Stimulated activated CD8-positive, alpha-beta memory T cell treated with anti-CD3 and anti-CD28 coated beads, Interleukin-4, amount 100 ng/mL, for 48 hours (primary cell): ENCODE measurements at regions not wholly inside any gene's neighbourhood (a gene's known extent, or its start where the extent isn't known, plus 50 kb on each side); places are given as distances from the start of the nearest gene placed in this dataset.
"Not testable (repeated sequence)": the region's sequence is repeated elsewhere in the genome, so short reads cannot be mapped to it uniquely, and the experiment has no call there.

Experiments
- DNase-seq: peaks from one replicate; pipeline ENCODE4 v3.0.0-alpha.2; 2020

DNA sequence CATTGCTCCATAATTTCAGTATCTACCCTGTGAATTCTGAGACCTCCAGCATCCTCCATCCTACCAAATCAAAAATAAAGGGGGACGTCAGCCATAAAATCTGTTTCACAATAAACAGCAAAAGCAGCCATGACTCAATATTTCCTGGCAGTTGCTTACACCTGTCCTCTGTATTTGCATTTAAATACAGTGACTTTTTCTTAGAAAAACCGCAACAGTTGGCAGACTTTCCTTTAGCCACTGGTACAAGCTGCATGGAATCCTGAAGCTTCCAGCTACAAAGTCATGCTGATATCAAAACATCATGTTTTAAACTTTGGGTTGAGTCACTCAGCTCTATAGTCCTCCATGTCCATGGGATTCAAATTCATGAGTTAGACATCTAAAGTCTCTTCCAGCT is 278.0 kb upstream of the KAZN start:
- no peak for DNase-seq

DNA sequence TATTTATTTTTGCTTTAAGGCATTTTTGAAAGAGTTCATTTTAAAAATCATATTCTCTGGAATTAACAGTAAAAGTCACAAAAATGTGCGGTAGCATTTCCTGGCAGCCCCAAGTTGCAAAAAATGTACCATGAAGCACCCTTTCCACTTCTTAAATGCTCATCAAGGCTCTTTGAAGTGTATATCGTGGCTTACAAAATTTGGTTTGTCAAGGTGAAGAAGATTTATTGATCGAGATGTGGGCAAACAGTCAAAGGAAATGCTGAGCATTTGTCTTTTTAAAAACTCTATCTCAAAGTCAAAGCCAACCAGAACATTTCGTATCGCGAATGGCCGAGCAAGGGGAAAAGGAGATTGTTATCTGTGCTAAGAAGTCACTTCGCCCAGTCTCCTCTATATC is 277.5 kb upstream of the KAZN start:
- DNase-seq, result no peak

- DNase-seq, result no peak
Measured at GRCh38 chr1:14321422-14321821, 277.1 kb upstream of the KAZN start.

DNA sequence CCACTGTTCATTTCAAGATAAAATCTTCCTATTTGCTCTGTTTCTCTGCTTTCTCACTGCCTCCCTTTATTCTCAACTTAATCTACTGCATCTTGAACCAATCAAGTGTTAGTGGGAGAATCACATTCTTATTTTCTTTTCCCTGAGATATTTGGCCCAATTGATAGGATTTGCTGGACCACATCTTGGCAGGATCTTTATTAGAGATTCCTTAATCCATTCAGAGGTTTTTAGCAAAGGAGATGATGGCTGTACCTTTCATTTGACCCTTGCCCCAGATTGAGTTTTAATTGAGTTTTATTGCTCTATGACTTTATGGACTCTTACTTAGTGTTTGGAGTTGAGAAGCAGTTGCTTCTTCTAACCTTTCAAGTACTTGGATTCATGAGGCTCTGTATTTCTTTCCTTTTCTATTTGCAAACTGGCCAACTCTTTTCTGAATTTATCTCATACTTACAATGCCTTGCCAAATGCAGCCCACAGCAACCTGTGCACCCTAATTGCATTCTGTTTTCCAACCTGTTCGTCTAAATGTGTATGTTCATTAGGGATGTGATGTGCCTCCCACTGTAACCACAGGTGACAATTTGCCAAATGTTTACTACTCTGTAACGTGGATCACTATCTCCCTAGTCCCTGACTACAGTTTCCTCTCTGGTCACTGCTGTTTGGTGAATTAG is 274.8 kb upstream of the KAZN start:
- DNase-seq, result no peak

GRCh38 chr1:14324248-14324630 is 274.2 kb upstream of the KAZN start:
- no peak for DNase-seq

- DNase-seq, result no peak
Measured at GRCh38 chr1:14326857-14327256, 271.6 kb upstream of the KAZN start.

- DNase-seq, result no peak
Measured at GRCh38 chr1:14328685-14329084, 269.8 kb upstream of the KAZN start.

- no peak for DNase-seq
Measured at GRCh38 chr1:14332158-14332557, 266.3 kb upstream of the KAZN start.

GRCh38 chr1:14334336-14335176 is 263.9 kb upstream of the KAZN start:
- no peak for DNase-seq

- no peak for DNase-seq
Measured at GRCh38 chr1:14338509-14338908, 260.0 kb upstream of the KAZN start.

- DNase-seq, result no peak
Measured at GRCh38 chr1:14339288-14339687, 259.2 kb upstream of the KAZN start.

DNA sequence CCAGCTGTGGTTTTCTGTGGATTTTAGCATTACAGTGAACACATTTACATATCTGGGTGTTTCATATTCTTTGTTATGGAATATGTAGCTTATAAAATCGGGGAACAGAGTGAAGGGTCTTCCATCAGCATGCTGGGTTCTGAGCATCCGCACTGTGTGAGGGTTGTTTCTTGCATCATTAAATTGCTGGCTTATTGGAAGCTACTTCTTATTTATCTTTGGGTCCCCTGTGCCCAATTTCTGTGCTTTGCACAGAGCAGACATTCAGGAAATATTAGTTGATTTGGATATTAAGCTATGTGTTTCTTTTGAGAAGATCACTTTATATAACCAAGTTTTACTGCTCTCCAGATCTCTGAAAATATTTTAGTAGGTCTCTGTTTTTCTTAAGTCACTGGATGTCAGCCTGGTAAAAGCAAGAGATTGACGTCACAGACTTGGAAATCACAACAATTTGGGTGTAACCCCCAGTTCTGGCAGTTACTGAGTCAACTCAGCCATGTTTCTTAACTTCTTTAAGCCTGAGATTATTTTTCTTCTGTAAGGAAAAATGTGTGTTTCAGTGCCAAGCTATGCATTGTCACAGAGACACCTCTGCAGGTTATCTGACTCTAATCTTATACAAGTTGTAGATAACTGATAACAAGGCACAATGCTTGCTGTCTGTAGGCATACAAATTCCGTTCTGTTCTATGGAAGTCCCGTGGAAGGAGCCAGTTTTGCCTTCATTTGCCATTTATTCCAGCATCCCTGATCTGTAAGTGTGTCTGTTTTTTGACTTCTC is 258.3 kb upstream of the KAZN start:
- no peak for DNase-seq

DNA sequence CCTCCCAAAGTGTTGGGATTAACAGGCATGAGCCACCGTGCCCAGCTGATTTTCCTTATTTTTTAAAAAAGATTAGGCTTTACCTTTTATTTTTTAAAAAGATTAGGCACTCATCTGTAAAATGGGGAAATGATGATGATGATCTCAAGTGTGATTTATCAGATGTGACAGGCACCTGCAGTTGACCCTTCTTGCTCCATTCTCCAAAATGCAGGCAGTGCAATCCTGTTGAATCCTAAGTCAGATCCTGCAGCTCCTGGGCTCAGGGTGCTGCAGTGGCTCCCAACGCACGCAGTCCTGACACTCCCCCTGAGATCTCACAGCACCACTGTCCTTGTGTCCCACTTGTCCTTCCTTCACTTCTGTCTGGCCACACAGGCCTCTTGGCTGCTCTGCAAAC is 257.3 kb upstream of the KAZN start:
- DNase-seq, result no peak

- DNase-seq, result no peak
Measured at GRCh38 chr1:14345946-14346550, 252.4 kb upstream of the KAZN start.

DNA sequence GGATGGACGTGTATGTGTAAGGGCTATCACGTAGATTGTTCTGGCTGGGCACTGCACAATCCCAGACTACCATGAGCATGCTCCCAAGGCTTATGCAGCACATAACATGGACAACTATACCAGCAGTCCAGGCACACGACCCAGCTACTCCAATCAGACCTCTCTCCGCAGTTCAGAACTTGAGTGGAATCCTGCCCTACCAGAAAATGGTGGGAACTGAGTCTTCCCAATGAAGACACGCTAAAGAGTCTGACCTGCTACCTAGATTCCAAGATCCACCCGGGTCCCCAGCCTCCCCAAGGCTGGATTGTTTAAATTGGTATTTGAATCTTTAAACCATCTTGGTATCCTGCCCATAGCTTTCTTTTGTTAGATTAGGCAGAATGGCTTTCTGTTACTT is 251.3 kb upstream of the KAZN start:
- DNase-seq, result no peak

- no peak for DNase-seq
Measured at GRCh38 chr1:14347776-14348175, 250.7 kb upstream of the KAZN start.

DNA sequence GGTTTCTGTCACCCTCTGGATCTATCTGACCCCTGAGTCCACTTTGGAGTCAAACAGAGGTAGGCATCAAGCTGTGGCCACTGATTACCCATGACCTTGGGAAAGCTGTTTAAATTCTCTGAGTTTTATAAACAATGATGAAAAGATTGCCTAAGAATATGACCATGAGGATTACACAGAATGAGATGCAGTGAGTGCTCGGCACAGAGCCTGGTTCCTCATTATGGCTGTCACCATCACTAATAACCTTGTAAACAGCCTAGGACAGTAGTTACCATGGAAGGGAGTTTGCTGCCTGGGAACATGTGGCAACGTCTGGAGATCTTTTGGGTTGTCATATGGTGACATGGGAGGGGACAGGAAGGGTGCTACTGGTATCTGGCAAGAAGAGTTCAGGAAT is 248.3 kb upstream of the KAZN start:
- DNase-seq, result no peak

DNA sequence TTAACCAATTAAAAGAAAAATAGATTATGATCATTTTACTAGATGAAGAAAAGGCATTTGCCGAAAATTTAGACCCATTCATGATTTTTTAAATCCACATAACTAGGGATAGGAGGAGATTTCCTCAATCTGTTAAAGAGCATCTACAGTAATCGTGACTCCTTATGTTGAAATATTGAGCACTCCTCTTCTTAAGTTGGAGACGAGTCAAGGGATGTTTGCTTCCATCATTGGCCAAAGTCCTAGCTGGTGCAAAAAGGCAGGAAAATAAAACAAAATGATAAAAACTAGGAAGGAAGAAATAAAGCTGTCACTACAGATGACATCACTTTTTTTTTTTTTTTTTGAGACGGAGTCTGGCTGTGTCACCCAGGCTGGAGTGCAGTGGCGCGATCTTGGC is 245.6 kb upstream of the KAZN start:
- DNase-seq, result no peak

- not testable (repeated sequence) for DNase-seq
Measured at GRCh38 chr1:14361005-14361404, 237.5 kb upstream of the KAZN start.

DNA sequence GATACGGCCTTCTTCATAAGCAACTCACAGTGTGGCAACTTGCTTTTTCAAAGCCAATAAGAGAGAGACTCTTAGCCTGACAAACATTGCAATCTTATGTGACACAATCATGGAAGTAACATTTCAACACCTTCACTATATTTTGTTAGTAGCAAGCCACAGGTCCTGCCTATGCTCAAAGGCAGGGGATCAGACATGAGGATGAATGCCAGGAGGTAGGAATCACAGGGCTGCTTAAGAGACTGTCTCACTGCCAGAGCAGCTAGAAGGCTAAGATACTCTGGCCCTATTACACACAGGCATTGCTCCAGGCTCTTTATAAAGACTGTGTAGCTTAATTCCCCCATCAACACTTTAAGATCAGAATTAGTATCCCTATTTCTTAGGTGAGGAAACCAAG is 236.2 kb upstream of the KAZN start:
- no peak for DNase-seq

- no peak for DNase-seq
Measured at GRCh38 chr1:14363036-14363590, 235.4 kb upstream of the KAZN start.

DNA sequence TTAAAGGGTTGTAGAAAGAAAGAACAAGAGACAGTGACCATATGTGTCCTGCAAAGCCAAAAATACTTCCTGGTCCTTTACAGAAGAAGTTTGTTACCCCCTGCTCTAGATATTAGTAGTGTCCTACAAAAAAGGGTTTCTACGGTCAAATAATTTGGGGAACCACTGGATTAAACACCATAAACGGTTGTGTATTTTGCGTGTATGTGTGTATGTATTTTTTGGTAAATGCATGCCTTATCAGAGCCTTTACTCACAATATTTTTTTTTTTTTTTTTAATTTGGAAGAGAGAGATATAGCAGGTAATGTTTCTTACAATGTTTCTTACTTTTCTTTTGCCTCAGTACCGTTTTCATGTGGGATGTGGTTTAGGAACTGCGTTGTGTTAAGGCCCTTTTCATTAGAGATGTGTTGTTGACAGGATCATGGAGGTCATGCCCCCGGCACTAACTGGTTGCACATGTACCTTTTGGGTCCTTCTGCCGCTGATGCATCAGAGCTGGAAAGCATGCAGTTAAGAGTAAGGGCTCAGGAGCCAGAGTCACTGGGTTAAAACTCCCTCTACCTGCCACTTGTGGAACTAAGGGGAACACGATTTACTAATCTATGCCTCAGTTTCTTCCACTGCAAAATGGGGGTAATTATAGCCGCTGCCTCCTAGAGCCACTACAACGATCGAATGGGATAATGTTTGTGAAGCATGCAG is 234.6 kb upstream of the KAZN start:
- DNase-seq, result no peak
